HepG2 (cell line): ENCODE measurements at regions not wholly inside any gene's neighbourhood (a gene's known extent, or its start where the extent isn't known, plus 50 kb on each side); places are given as distances from the start of the nearest gene placed in this dataset.

ENCODE experiments used
- DR1 ChIP-seq: sonication (generic); formaldehyde crosslinking; IDR thresholded peaks from 2 replicates; pipeline ENCODE4 v1.8.0; 2021; ENCODE audit warnings: mild to moderate bottlenecking, missing genetic modification reagents, inconsistent platforms
- ERF ChIP-seq: IDR thresholded peaks from 2 replicates; pipeline ENCODE4 v1.6.1; 2018; ENCODE audit warnings: missing biosample characterization, missing genetic modification reagents
- HOXA3 ChIP-seq: sonication (generic); formaldehyde crosslinking; IDR thresholded peaks from 2 replicates; pipeline ENCODE4 v1.5.0; 2020; ENCODE audit warnings: missing genetic modification reagents
- NFIB ChIP-seq: sonication (generic); formaldehyde crosslinking; IDR thresholded peaks from 2 replicates; pipeline ENCODE4 v1.9.0; 2021; ENCODE audit warnings: missing genetic modification reagents, mild to moderate bottlenecking, borderline replicate concordance
- PHF20 ChIP-seq: sonication (generic); formaldehyde crosslinking; IDR thresholded peaks from 2 replicates; pipeline ENCODE4 v1.5.0; 2020; ENCODE audit warnings: mild to moderate bottlenecking, missing genetic modification reagents
- POGZ ChIP-seq: sonication (generic); formaldehyde crosslinking; IDR thresholded peaks from 2 replicates; pipeline ENCODE4 v1.4.0; 2020; ENCODE audit warnings: mild to moderate bottlenecking, missing genetic modification reagents
- PPARG ChIP-seq: conservative IDR thresholded peaks from 2 replicates; pipeline ENCODE4 v1.6.1; 2016; ENCODE audit warnings: missing biosample characterization, missing genetic modification reagents
- PTBP1 ChIP-seq: fragments of 200-400 bp; formaldehyde crosslinking; IDR thresholded peaks from 2 replicates; pipeline ENCODE4 v1.6.1; 2018; ENCODE audit warnings: low read length, low read depth; ENCODE audit not compliant: poor library complexity, severe bottlenecking
- RARA ChIP-seq: IDR thresholded peaks from 2 replicates; pipeline ENCODE4 v1.6.1; 2016; ENCODE audit warnings: missing genetic modification reagents, missing compliant biosample characterization
- RBM39 ChIP-seq: fragments of 200-400 bp; formaldehyde crosslinking; IDR thresholded peaks from one replicate; pipeline ENCODE4 v1.6.1; 2018; ENCODE audit warnings: antibody characterized with exemption, mild to moderate bottlenecking, low read depth, low read length; ENCODE audit not compliant: poor library complexity, severe bottlenecking
- SATB2 ChIP-seq: sonication (generic); formaldehyde crosslinking; IDR thresholded peaks from 2 replicates; pipeline ENCODE4 v1.5.0; 2020; ENCODE audit warnings: missing genetic modification reagents
- SRF ChIP-seq: IDR thresholded peaks from 2 replicates; pipeline ENCODE4 v1.6.1; 2011; ENCODE audit warnings: mild to moderate bottlenecking, low read depth, low read length, moderate library complexity
- TAF15 ChIP-seq: fragments of 200-400 bp; formaldehyde crosslinking; IDR thresholded peaks from one replicate; pipeline ENCODE4 v1.6.1; 2018; ENCODE audit warnings: mild to moderate bottlenecking, low read depth, low read length; ENCODE audit not compliant: poor library complexity, severe bottlenecking
- ZBTB33 ChIP-seq: sonication (generic); formaldehyde crosslinking; IDR thresholded peaks from 2 replicates; pipeline ENCODE4 v1.4.0; 2020; ENCODE audit warnings: missing genetic modification reagents
- ZNF24 ChIP-seq: fragments of 450-650 bp; IDR thresholded peaks from 2 replicates; pipeline ENCODE4 v1.6.1; 2017; ENCODE audit warnings: antibody characterized with exemption, mild to moderate bottlenecking
- ZNF431 ChIP-seq: sonication (generic); formaldehyde crosslinking; IDR thresholded peaks from 2 replicates; pipeline ENCODE4 v1.9.0; 2022; ENCODE audit warnings: missing genetic modification reagents, low read depth, mild to moderate bottlenecking, borderline replicate concordance
- ZNF598 ChIP-seq: sonication (generic); formaldehyde crosslinking; IDR thresholded peaks from 2 replicates; pipeline ENCODE4 v1.5.1; 2020; ENCODE audit warnings: mild to moderate bottlenecking, missing genetic modification reagents, borderline replicate concordance
- ZNF616 ChIP-seq: sonication (generic); formaldehyde crosslinking; IDR thresholded peaks from 2 replicates; pipeline ENCODE4 v1.5.0; 2020; ENCODE audit warnings: low read depth, mild to moderate bottlenecking, missing genetic modification reagents
- ZNF720 ChIP-seq: sonication (generic); formaldehyde crosslinking; IDR thresholded peaks from 2 replicates; pipeline ENCODE4 v1.4.0; 2020; ENCODE audit warnings: missing genetic modification reagents
- ZNF761 ChIP-seq: sonication (generic); formaldehyde crosslinking; conservative IDR thresholded peaks from 2 replicates; pipeline ENCODE4 v1.4.0; 2020; ENCODE audit warnings: mild to moderate bottlenecking, missing genetic modification reagents
- ZZZ3 ChIP-seq: sonication (generic); formaldehyde crosslinking; IDR thresholded peaks from 2 replicates; pipeline ENCODE4 v1.4.0; 2020; ENCODE audit warnings: missing genetic modification reagents, mild to moderate bottlenecking, borderline replicate concordance
- TF ChIP-seq, protein P1 (sequence below): IDR thresholded peaks from 2 replicates; pipeline ENCODE4 v1.6.1; 2016; ENCODE audit warnings: low read depth, missing genetic modification reagents, missing compliant biosample characterization
- TF ChIP-seq, protein P2 (sequence below): sonication (generic); formaldehyde crosslinking; IDR thresholded peaks from 2 replicates; pipeline ENCODE4; 2020; ENCODE audit warnings: missing genetic modification reagents, mild to moderate bottlenecking, borderline replicate concordance

- TF ChIP-seq, protein P1, sequence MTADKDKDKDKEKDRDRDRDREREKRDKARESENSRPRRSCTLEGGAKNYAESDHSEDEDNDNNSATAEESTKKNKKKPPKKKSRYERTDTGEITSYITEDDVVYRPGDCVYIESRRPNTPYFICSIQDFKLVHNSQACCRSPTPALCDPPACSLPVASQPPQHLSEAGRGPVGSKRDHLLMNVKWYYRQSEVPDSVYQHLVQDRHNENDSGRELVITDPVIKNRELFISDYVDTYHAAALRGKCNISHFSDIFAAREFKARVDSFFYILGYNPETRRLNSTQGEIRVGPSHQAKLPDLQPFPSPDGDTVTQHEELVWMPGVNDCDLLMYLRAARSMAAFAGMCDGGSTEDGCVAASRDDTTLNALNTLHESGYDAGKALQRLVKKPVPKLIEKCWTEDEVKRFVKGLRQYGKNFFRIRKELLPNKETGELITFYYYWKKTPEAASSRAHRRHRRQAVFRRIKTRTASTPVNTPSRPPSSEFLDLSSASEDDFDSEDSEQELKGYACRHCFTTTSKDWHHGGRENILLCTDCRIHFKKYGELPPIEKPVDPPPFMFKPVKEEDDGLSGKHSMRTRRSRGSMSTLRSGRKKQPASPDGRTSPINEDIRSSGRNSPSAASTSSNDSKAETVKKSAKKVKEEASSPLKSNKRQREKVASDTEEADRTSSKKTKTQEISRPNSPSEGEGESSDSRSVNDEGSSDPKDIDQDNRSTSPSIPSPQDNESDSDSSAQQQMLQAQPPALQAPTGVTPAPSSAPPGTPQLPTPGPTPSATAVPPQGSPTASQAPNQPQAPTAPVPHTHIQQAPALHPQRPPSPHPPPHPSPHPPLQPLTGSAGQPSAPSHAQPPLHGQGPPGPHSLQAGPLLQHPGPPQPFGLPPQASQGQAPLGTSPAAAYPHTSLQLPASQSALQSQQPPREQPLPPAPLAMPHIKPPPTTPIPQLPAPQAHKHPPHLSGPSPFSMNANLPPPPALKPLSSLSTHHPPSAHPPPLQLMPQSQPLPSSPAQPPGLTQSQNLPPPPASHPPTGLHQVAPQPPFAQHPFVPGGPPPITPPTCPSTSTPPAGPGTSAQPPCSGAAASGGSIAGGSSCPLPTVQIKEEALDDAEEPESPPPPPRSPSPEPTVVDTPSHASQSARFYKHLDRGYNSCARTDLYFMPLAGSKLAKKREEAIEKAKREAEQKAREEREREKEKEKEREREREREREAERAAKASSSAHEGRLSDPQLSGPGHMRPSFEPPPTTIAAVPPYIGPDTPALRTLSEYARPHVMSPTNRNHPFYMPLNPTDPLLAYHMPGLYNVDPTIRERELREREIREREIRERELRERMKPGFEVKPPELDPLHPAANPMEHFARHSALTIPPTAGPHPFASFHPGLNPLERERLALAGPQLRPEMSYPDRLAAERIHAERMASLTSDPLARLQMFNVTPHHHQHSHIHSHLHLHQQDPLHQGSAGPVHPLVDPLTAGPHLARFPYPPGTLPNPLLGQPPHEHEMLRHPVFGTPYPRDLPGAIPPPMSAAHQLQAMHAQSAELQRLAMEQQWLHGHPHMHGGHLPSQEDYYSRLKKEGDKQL (CRISPR knock-in tag) = no peak
- no peak for TF ChIP-seq HOXA3 (CRISPR knock-in tag)
- no peak for TF ChIP-seq ZNF24
- TF ChIP-seq, protein P2, sequence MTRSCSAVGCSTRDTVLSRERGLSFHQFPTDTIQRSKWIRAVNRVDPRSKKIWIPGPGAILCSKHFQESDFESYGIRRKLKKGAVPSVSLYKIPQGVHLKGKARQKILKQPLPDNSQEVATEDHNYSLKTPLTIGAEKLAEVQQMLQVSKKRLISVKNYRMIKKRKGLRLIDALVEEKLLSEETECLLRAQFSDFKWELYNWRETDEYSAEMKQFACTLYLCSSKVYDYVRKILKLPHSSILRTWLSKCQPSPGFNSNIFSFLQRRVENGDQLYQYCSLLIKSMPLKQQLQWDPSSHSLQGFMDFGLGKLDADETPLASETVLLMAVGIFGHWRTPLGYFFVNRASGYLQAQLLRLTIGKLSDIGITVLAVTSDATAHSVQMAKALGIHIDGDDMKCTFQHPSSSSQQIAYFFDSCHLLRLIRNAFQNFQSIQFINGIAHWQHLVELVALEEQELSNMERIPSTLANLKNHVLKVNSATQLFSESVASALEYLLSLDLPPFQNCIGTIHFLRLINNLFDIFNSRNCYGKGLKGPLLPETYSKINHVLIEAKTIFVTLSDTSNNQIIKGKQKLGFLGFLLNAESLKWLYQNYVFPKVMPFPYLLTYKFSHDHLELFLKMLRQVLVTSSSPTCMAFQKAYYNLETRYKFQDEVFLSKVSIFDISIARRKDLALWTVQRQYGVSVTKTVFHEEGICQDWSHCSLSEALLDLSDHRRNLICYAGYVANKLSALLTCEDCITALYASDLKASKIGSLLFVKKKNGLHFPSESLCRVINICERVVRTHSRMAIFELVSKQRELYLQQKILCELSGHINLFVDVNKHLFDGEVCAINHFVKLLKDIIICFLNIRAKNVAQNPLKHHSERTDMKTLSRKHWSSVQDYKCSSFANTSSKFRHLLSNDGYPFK (CRISPR knock-in tag) = no peak
- no peak for TF ChIP-seq ZNF598 (CRISPR knock-in tag)
- no peak for TF ChIP-seq ZNF720 (CRISPR knock-in tag)
- no peak for TF ChIP-seq ERF
- no peak for TF ChIP-seq TAF15
- TF ChIP-seq ZNF431 (CRISPR knock-in tag) = no peak
- TF ChIP-seq ZNF616 = no peak
- no peak for TF ChIP-seq ZNF761 (CRISPR knock-in tag)
- no peak for TF ChIP-seq ZBTB33 (CRISPR knock-in tag)
- TF ChIP-seq PPARG (CRISPR knock-in tag) = no peak
- no peak for TF ChIP-seq RBM39
- TF ChIP-seq PHF20 (CRISPR knock-in tag) = no peak
- TF ChIP-seq DR1 (CRISPR knock-in tag) = no peak
- TF ChIP-seq POGZ (CRISPR knock-in tag) = peak; percentile 25; the same call in 1 of the 2 replicates
- TF ChIP-seq SATB2 (CRISPR knock-in tag) = no peak
- TF ChIP-seq SRF = no peak
- TF ChIP-seq RARA = peak; percentile 56
- TF ChIP-seq ZZZ3 = no peak
- no peak for TF ChIP-seq PTBP1
- TF ChIP-seq NFIB (CRISPR knock-in tag) = no peak
These were observed 189.2 kb upstream of the LPP start (continued) for GRCh38 chr3:187964760-187965159.
